Smooth muscle cell of the brain vasculature (primary cell): ENCODE measurements at regions not wholly inside any gene's neighbourhood (a gene's known extent, or its start where the extent isn't known, plus 50 kb on each side); places are given as distances from the start of the nearest gene placed in this dataset.

Source experiments
- DNase-seq: peaks from one replicate; pipeline ENCODE4 v3.0.0-alpha.2; 2012; ENCODE audit warnings: low read depth, low spot score

GRCh38 chr5:165258197-165258771, 1752.9 kb downstream of the MAT2B start:
- DNase-seq: no peak

- no peak for DNase-seq
These were observed 1755.0 kb downstream of the MAT2B start for GRCh38 chr5:165260426-165260825.

GRCh38 chr5:165263536-165263935, 1758.1 kb downstream of the MAT2B start:
- DNase-seq: no peak

GRCh38 chr5:165266939-165267338, 1761.5 kb downstream of the MAT2B start:
- no peak for DNase-seq

GRCh38 chr5:165272436-165272835, 1767.0 kb downstream of the MAT2B start:
- DNase-seq: no peak

- DNase-seq: no peak
These were observed 1772.2 kb downstream of the MAT2B start for GRCh38 chr5:165277661-165278060.

GRCh38 chr5:165282491-165282890, 1777.1 kb downstream of the MAT2B start:
- no peak for DNase-seq

- DNase-seq: no peak
These were observed 1781.3 kb downstream of the MAT2B start for GRCh38 chr5:165286692-165287091.

- DNase-seq: no peak
These were observed 1785.1 kb downstream of the MAT2B start for GRCh38 chr5:165290535-165290934.

GRCh38 chr5:165296401-165297130, 1791.1 kb downstream of the MAT2B start:
- DNase-seq: no peak

- no peak for DNase-seq
These were observed 1798.9 kb downstream of the MAT2B start for GRCh38 chr5:165304193-165304827.

GRCh38 chr5:165305596-165305995, 1800.2 kb downstream of the MAT2B start:
- no peak for DNase-seq

- no peak for DNase-seq
These were observed 1804.0 kb downstream of the MAT2B start for GRCh38 chr5:165309446-165309845.

GRCh38 chr5:165310031-165310430, 1804.6 kb downstream of the MAT2B start:
- no peak for DNase-seq

- DNase-seq: no peak
These were observed 1816.5 kb downstream of the MAT2B start for GRCh38 chr5:165321912-165322311.

- no peak for DNase-seq
These were observed 1819.8 kb downstream of the MAT2B start for GRCh38 chr5:165325221-165325620.

GRCh38 chr5:165327631-165328030, 1822.2 kb downstream of the MAT2B start:
- DNase-seq: no peak

GRCh38 chr5:165328846-165329245, 1823.4 kb downstream of the MAT2B start:
- no peak for DNase-seq

- no peak for DNase-seq
These were observed 1828.2 kb downstream of the MAT2B start for GRCh38 chr5:165333623-165334022.

GRCh38 chr5:165334201-165334600, 1828.8 kb downstream of the MAT2B start:
- DNase-seq: no peak

GRCh38 chr5:165349735-165350134, 1844.3 kb downstream of the MAT2B start:
- DNase-seq: no peak

- no peak for DNase-seq
These were observed 1845.9 kb downstream of the MAT2B start for GRCh38 chr5:165351342-165351741.

GRCh38 chr5:165360366-165360765, 1854.9 kb downstream of the MAT2B start:
- DNase-seq: no peak
